K562 (cell line): ENCODE measurements at regions not wholly inside any gene's neighbourhood (a gene's known extent, or its start where the extent isn't known, plus 50 kb on each side); places are given as distances from the start of the nearest gene placed in this dataset.

Experiments
- CREM ChIP-seq: IDR thresholded peaks from 2 replicates; pipeline ENCODE4 v1.6.1; 2014; ENCODE audit warnings: antibody characterized with exemption, low read depth
- KLF13 ChIP-seq: fragments of 450-650 bp; IDR thresholded peaks from 2 replicates; pipeline ENCODE4 v1.6.1; 2016; ENCODE audit warnings: missing genetic modification characterization, low read depth, mild to moderate bottlenecking, missing compliant biosample characterization, moderate library complexity, borderline replicate concordance
- MAX ChIP-seq: sonication (generic); formaldehyde crosslinking; IDR thresholded peaks from 2 replicates; pipeline ENCODE4 v1.9.0; 2022; ENCODE audit warnings: mild to moderate bottlenecking, missing genetic modification reagents
- MYC ChIP-seq, 2 experiments: fragments of 250-450 bp in 1 of 2; sonication (Bioruptor Pico) in 1 of 2; IDR thresholded peaks; 2 replicates each; pipeline versions ENCODE4 v1.5.1 to v1.6.1; 2012 to 2021; ENCODE audit warnings: low read depth in 2 of 2, borderline replicate concordance in 1 of 2, improper control_type of control experiment in 1 of 2, low read length in 1 of 2, mild to moderate bottlenecking in 1 of 2, moderate library complexity in 1 of 2
- POLR2AphosphoS5 ChIP-seq: IDR thresholded peaks from 2 replicates; pipeline ENCODE4 v1.6.1; 2011; ENCODE audit warnings: mild to moderate bottlenecking, low read depth, low read length, moderate library complexity; ENCODE audit not compliant: control insufficient read depth, insufficient read depth

DNA sequence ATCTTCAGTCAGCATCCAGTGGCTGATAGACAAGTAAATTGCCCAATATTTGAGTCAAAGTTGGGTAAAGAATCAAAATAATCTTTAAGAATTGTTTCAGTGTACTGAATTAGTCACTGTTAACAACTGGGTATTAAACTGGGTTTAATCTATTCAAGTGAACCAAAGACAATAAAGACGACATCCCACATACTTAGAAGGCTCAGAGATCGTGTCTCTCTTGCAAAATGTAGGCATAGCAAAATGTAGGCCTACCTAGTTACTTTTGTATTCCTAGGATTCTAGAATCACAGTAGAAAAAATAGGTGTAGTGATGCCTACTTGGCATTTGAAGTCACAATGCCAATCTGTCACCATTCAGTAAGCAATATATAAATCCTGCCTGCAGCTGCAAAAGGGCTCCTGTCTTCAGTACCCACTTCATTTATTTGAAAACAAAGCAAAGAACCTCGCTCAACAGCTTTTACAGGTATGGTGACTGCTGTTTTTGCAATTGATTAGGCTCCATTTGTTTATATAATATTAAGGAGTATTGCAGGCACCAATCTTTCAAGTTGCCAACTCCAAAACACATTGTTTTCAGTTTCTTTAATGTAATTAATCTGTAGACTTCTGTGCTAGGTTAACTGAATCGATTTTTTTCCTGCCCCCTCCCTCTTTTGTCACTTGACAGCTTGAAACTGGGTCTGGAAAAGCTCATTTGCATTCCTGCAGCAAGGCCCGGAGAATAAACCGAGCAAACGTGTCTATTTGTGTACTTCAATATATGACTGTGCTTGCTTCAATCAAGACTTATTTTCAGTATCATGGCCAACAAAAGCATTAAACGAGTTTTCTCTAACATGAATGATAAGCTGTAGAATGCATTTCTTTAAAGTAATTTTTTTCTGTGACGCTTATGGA is 1074.9 kb downstream of the TDRD15 start:
- TF ChIP-seq CREM (no peak), KLF13 (no peak), POLR2AphosphoS5 (no peak), MYC (IDR thresholded peaks at IDR 0.05; ENCODE audit: low read depth, low read length) (no peak), MYC (CRISPR knock-in tag; IDR thresholded peaks at IDR 0.05; ENCODE audit: borderline replicate concordance, low read depth) (no peak), MAX (no peak)
